ENCODE measurements at regions not wholly inside any gene's neighbourhood (a gene's known extent, or its start where the extent isn't known, plus 50 kb on each side); places are given as distances from the start of the nearest gene placed in this dataset.

DNA sequence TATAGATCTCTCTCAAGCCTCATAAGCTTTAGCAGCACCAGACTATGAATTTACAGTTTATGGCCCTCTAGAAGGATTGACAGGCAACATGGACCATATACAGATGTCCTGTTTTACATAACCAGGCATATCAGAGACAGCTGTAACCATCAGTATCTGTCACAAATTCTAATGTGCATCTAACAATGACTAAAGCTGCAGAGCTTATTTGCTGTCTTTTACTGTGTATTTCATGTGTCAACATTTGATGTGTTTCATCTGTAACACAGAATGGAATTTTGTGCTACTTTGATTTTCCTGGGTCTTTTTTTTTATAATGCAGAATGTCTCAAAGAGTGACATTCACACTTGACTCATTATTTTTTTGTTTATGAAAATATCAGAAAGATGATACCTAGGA lies 348.3 kb downstream of the SLC16A7 start:
- H4K20me1 ChIP-seq (ENCODE audit: low read depth) = no peaks in the 10 kb centered on the region
- H3K4me3 ChIP-seq = no peak overlapping the region
- H3K9ac ChIP-seq = no peak overlapping the region
- H3K4me1 ChIP-seq = no peaks in the 10 kb centered on the region
- H3F3A ChIP-seq (ENCODE audit: low read depth) = no peaks in the 10 kb centered on the region
- Mint-ChIP-seq H3K9me3 (no peaks in the 10 kb centered on the region), H3K4me1 (no peaks in the 10 kb centered on the region), H3K4me3 (no peak overlapping the region), H3K36me3 (no peaks in the 10 kb centered on the region), H3K27me3 (ENCODE audit: insufficient read depth, low read depth) (no peaks in the 10 kb centered on the region), H3K27ac (no peak overlapping the region)
- no peak for TF ChIP-seq EZH2 (IDR thresholded peaks at IDR 0.05)
- TF ChIP-seq, protein P1, sequence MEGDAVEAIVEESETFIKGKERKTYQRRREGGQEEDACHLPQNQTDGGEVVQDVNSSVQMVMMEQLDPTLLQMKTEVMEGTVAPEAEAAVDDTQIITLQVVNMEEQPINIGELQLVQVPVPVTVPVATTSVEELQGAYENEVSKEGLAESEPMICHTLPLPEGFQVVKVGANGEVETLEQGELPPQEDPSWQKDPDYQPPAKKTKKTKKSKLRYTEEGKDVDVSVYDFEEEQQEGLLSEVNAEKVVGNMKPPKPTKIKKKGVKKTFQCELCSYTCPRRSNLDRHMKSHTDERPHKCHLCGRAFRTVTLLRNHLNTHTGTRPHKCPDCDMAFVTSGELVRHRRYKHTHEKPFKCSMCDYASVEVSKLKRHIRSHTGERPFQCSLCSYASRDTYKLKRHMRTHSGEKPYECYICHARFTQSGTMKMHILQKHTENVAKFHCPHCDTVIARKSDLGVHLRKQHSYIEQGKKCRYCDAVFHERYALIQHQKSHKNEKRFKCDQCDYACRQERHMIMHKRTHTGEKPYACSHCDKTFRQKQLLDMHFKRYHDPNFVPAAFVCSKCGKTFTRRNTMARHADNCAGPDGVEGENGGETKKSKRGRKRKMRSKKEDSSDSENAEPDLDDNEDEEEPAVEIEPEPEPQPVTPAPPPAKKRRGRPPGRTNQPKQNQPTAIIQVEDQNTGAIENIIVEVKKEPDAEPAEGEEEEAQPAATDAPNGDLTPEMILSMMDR (IDR thresholded peaks at IDR 0.05) = no peak
- TF ChIP-seq EZH2phosphoT487 (IDR thresholded peaks at IDR 0.05) = no peak
- H3K4me2 ChIP-seq = no peak overlapping the region
- no peaks in the 10 kb centered on the region for H3K9me3 ChIP-seq (ENCODE audit: low read depth)
- no peak overlapping the region for H3K27ac ChIP-seq
- no peaks in the 10 kb centered on the region for H3K27me3 ChIP-seq
- H3K36me3 ChIP-seq = no peaks in the 10 kb centered on the region
- H2AFZ ChIP-seq (replicated peaks) = no peak overlapping the region
- no peaks in the 10 kb centered on the region for H3K79me2 ChIP-seq (ENCODE audit: low read depth)
- no peak for DNase-seq (ENCODE audit: low spot score)

DNA sequence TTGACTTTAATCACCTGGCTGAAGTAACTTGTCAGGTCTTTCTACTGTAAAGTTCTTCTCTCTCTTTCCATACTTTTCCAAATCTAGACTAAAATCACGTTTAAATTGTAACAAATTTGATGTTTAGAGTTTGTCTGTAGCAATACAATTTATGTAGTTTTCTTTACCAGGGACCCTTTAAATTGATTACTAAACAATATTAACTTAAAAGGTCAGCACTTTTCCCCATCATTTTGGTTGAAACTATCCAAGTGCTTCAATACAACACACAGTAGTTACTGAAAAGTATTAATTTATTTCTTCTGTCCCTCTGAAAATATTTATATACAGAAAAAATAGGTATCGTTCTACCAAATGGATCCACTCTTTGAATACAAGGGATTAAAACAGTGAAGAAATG lies 350.8 kb downstream of the SLC16A7 start:
- no peak overlapping the region for H2AFZ ChIP-seq (replicated peaks)
- no peaks in the 10 kb centered on the region for H3F3A ChIP-seq (ENCODE audit: low read depth)
- H3K4me2 ChIP-seq = no peak overlapping the region
- no peaks in the 10 kb centered on the region for H3K27me3 ChIP-seq
- no peak overlapping the region for H3K4me3 ChIP-seq
- Mint-ChIP-seq H3K9me3 (no peaks in the 10 kb centered on the region), H3K36me3 (no peaks in the 10 kb centered on the region), H3K27me3 (ENCODE audit: insufficient read depth, low read depth) (no peaks in the 10 kb centered on the region), H3K4me3 (no peak overlapping the region), H3K27ac (no peak overlapping the region), H3K4me1 (no peaks in the 10 kb centered on the region)
- no peak overlapping the region for H3K27ac ChIP-seq
- no peak overlapping the region for H3K9ac ChIP-seq
- H3K36me3 ChIP-seq = no peaks in the 10 kb centered on the region
- H3K9me3 ChIP-seq (ENCODE audit: low read depth) = no peaks in the 10 kb centered on the region
- H3K79me2 ChIP-seq (ENCODE audit: low read depth) = no peaks in the 10 kb centered on the region
- TF ChIP-seq, protein P1 (IDR thresholded peaks at IDR 0.05) = no peak
- TF ChIP-seq EZH2phosphoT487 (IDR thresholded peaks at IDR 0.05) (no peak), EZH2 (IDR thresholded peaks at IDR 0.05) (no peak)
- no peak for DNase-seq (ENCODE audit: low spot score)
- H4K20me1 ChIP-seq (ENCODE audit: low read depth) = no peaks in the 10 kb centered on the region
- no peaks in the 10 kb centered on the region for H3K4me1 ChIP-seq

DNA sequence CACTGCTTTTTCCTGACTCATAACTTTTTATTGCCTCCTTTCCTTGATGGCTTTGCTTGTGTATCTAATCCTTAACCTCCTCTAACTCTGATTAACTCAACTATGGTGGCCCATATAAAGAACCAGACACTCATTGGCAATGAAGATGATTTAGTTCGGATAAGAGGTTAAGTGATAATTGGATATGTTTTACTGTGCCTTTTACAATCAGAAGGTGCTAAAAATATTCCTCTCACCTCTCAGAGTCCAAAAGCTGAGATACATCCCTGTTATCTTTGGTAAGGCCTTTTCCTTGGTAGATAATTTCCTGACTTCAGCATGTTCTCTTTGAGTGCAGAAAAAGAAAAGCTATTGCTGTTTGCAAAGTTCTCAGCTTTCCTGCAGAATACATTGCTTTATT lies 367.7 kb downstream of the SLC16A7 start:
- TF ChIP-seq EZH2phosphoT487 (IDR thresholded peaks at IDR 0.05) (no peak), EZH2 (IDR thresholded peaks at IDR 0.05) (no peak)
- TF ChIP-seq, protein P1 (IDR thresholded peaks at IDR 0.05) = no peak
- DNase-seq (ENCODE audit: low spot score) = no peak
- Histone ChIP-seq H3K9me3 (ENCODE audit: low read depth) (no peaks in the 10 kb centered on the region), H3K79me2 (ENCODE audit: low read depth) (no peaks in the 10 kb centered on the region), H3K36me3 (no peaks in the 10 kb centered on the region), H3K4me1 (peaks cover 22% of the 10 kb centered on the region), H3K9ac (no peak overlapping the region), H3K27ac (no peak overlapping the region), H3K4me2 (no peak overlapping the region), H3K27me3 (no peaks in the 10 kb centered on the region), H3K4me3 (no peak overlapping the region), H3F3A (ENCODE audit: low read depth) (no peaks in the 10 kb centered on the region), H4K20me1 (ENCODE audit: low read depth) (no peaks in the 10 kb centered on the region), H2AFZ (replicated peaks) (no peak overlapping the region)
- H3K9me3 Mint-ChIP-seq = no peaks in the 10 kb centered on the region
- H3K27me3 Mint-ChIP-seq (ENCODE audit: insufficient read depth, low read depth) = peaks cover 2% of the 10 kb centered on the region
- no peaks in the 10 kb centered on the region for H3K36me3 Mint-ChIP-seq
- H3K27ac Mint-ChIP-seq = no peak overlapping the region
- H3K4me3 Mint-ChIP-seq = no peak overlapping the region
- peaks cover 4% of the 10 kb centered on the region for H3K4me1 Mint-ChIP-seq

DNA sequence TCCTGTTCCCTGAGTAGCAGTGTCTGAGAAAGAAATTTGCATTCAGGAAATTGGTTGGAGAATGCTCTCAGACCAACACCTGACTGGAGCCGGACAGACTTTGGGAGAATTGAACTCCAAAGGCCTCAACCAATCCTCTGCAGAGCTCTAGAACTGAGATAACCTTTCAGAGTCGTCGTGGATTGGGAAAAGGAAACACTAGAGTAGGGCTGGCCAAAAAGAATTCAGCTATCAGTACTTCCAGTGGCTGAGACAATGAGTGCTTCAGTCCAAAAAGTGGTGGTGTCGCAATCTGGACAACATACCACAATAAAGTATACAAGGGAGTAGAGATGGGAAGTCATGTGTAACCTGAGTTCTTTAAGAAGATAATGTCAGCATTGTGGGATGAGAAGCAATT lies 377.1 kb downstream of the SLC16A7 start:
- no peak for DNase-seq (ENCODE audit: low spot score)
- no peak overlapping the region for H3K4me3 Mint-ChIP-seq
- no peaks in the 10 kb centered on the region for H3K79me2 ChIP-seq (ENCODE audit: low read depth)
- H3K27ac Mint-ChIP-seq = no peak overlapping the region
- H3K9me3 ChIP-seq (ENCODE audit: low read depth) = no peaks in the 10 kb centered on the region
- H3K36me3 ChIP-seq = no peaks in the 10 kb centered on the region
- H3K9ac ChIP-seq = no peak overlapping the region
- H3K4me2 ChIP-seq = no peak overlapping the region
- H3K27me3 Mint-ChIP-seq (ENCODE audit: insufficient read depth, low read depth) = peaks cover 2% of the 10 kb centered on the region
- H3K4me3 ChIP-seq = no peak overlapping the region
- H3K27me3 ChIP-seq = no peaks in the 10 kb centered on the region
- H3K9me3 Mint-ChIP-seq = no peaks in the 10 kb centered on the region
- H3K27ac ChIP-seq = no peak overlapping the region
- H3F3A ChIP-seq (ENCODE audit: low read depth) = no peaks in the 10 kb centered on the region
- peak overlapping the region; percentile 60 for H2AFZ ChIP-seq (replicated peaks)
- TF ChIP-seq, protein P1 (IDR thresholded peaks at IDR 0.05) = no peak
- TF ChIP-seq EZH2phosphoT487 (IDR thresholded peaks at IDR 0.05) (no peak), EZH2 (IDR thresholded peaks at IDR 0.05) (no peak)
- H3K36me3 Mint-ChIP-seq = no peaks in the 10 kb centered on the region
- no peaks in the 10 kb centered on the region for H3K4me1 Mint-ChIP-seq
- H4K20me1 ChIP-seq (ENCODE audit: low read depth) = no peaks in the 10 kb centered on the region
- H3K4me1 ChIP-seq = no peaks in the 10 kb centered on the region
